HUES64 (cell line): ENCODE measurements at regions not wholly inside any gene's neighbourhood (a gene's known extent, or its start where the extent isn't known, plus 50 kb on each side); places are given as distances from the start of the nearest gene placed in this dataset.
"Not testable (repeated sequence)": the region's sequence is repeated elsewhere in the genome, so short reads cannot be mapped to it uniquely, and the experiment has no call there.

Experiments used
- H3K27ac ChIP-seq: 2 replicates; pipeline ENCODE4 v1.7.0; 2013; ENCODE audit warnings: low read depth, low read length, inconsistent platforms
- H3K27me3 ChIP-seq: 2 replicates; pipeline ENCODE4 v1.6.1; 2013; ENCODE audit warnings: mild to moderate bottlenecking, low read length; ENCODE audit not compliant: insufficient read depth
- H3K36me3 ChIP-seq: 2 replicates; pipeline ENCODE4 v1.6.1; 2013; ENCODE audit warnings: mild to moderate bottlenecking, low read length; ENCODE audit not compliant: insufficient read depth
- H3K4me1 ChIP-seq: 2 replicates; pipeline ENCODE4 v1.6.1; 2013; ENCODE audit warnings: mild to moderate bottlenecking, low read length, moderate library complexity; ENCODE audit not compliant: insufficient read depth
- H3K4me3 ChIP-seq: 2 replicates; pipeline ENCODE4 v1.5.1; 2013; ENCODE audit warnings: mild to moderate bottlenecking, low read length, moderate library complexity
- H3K9ac ChIP-seq: 2 replicates; pipeline ENCODE4 v1.6.1; 2013; ENCODE audit warnings: mild to moderate bottlenecking, low read depth, low read length
- H3K9me3 ChIP-seq: 2 replicates; pipeline ENCODE4 v1.6.1; 2013; ENCODE audit warnings: low read depth, low read length; ENCODE audit not compliant: insufficient read depth
- WGBS: fragments of 150-250, 120-280 bp; methylation state at CpG from one replicate; pipeline ENCODE4 v1.1.7; 2013; ENCODE audit warnings: missing lambda C conversion rate; 5-methylcytosine and 5-hydroxymethylcytosine counted together

- no peak overlapping the region for H3K27ac ChIP-seq
- H3K9me3 ChIP-seq = no peaks in the 10 kb centered on the region
- H3K4me3 ChIP-seq = no peak overlapping the region
- peaks cover 4% of the 10 kb centered on the region; the same call in 1 of the 2 replicates for H3K36me3 ChIP-seq
- H3K9ac ChIP-seq = no peak overlapping the region
- no peaks in the 10 kb centered on the region for H3K27me3 ChIP-seq
- WGBS = 96% methylated on average over 3 of the region's 3 CpGs
- H3K4me1 ChIP-seq = no peaks in the 10 kb centered on the region
Observed at GRCh38 chr7:65317372-65317771, 56.3 kb upstream of the ZNF92 start.

GRCh38 chr7:65310761-65311160, 62.9 kb upstream of the ZNF92 start:
- H3K27me3 ChIP-seq = no peaks in the 10 kb centered on the region
- H3K4me3 ChIP-seq = no peak overlapping the region
- no peak overlapping the region for H3K9ac ChIP-seq
- peaks cover 10% of the 10 kb centered on the region; the same call in 1 of the 2 replicates for H3K36me3 ChIP-seq
- H3K27ac ChIP-seq = no peak overlapping the region
- H3K4me1 ChIP-seq = no peaks in the 10 kb centered on the region
- WGBS = 93% methylated on average over 6 of the region's 6 CpGs
- no peaks in the 10 kb centered on the region for H3K9me3 ChIP-seq

- Histone ChIP-seq H3K4me3 (no peak overlapping the region), H3K9ac (no peak overlapping the region), H3K27me3 (no peaks in the 10 kb centered on the region), H3K27ac (no peak overlapping the region), H3K36me3 (peaks cover 6% of the 10 kb centered on the region; the same call in 1 of the 2 replicates), H3K4me1 (peaks cover 3% of the 10 kb centered on the region; the same call in 1 of the 2 replicates), H3K9me3 (no peaks in the 10 kb centered on the region)
- 93% methylated on average over 2 of the region's 2 CpGs for WGBS
Observed at GRCh38 chr7:65308300-65308678, 65.4 kb upstream of the ZNF92 start.

GRCh38 chr7:65307651-65308299, 65.9 kb upstream of the ZNF92 start:
- peaks cover 6% of the 10 kb centered on the region; the same call in 1 of the 2 replicates for H3K36me3 ChIP-seq
- WGBS = 56% methylated on average over 8 of the region's 8 CpGs
- no peak overlapping the region for H3K9ac ChIP-seq

GRCh38 chr7:65304175-65304574, 69.5 kb upstream of the ZNF92 start:
- no CpG with 5 or more reads among the region's 1 CpG for WGBS
- Histone ChIP-seq H3K9ac (no peak overlapping the region), H3K27ac (no peak overlapping the region), H3K9me3 (no peaks in the 10 kb centered on the region), H3K27me3 (no peaks in the 10 kb centered on the region), H3K4me3 (no peak overlapping the region), H3K4me1 (peaks cover 3% of the 10 kb centered on the region; the same call in 1 of the 2 replicates), H3K36me3 (0 out of 2 replicates have a peak, but pooled peaks cover under 1% of the 10 kb centered on the region)

More at GRCh38 chr7:65307651-65308299, 65.9 kb upstream of the ZNF92 start:
- H3K27ac ChIP-seq = no peak overlapping the region
- no peak overlapping the region for H3K4me3 ChIP-seq
- peaks cover 3% of the 10 kb centered on the region; the same call in 1 of the 2 replicates for H3K4me1 ChIP-seq
- no peaks in the 10 kb centered on the region for H3K27me3 ChIP-seq
- H3K9me3 ChIP-seq = no peaks in the 10 kb centered on the region

GRCh38 chr7:65302883-65303282, 70.8 kb upstream of the ZNF92 start:
- Histone ChIP-seq H3K27me3 (no peaks in the 10 kb centered on the region), H3K9ac (no peak overlapping the region), H3K4me1 (peaks cover 3% of the 10 kb centered on the region; the same call in 1 of the 2 replicates), H3K4me3 (no peak overlapping the region), H3K36me3 (no peaks in the 10 kb centered on the region), H3K9me3 (no peaks in the 10 kb centered on the region), H3K27ac (no peak overlapping the region)
- WGBS = 100% methylated on average over 1 of the region's 1 CpG

GRCh38 chr7:65301007-65301406, 72.6 kb upstream of the ZNF92 start:
- WGBS = 0% methylated on average over 1 of the region's 2 CpGs
- peaks cover 3% of the 10 kb centered on the region; the same call in 1 of the 2 replicates for H3K4me1 ChIP-seq
- no peaks in the 10 kb centered on the region for H3K9me3 ChIP-seq
- no peak overlapping the region for H3K9ac ChIP-seq
- no peaks in the 10 kb centered on the region for H3K27me3 ChIP-seq
- H3K36me3 ChIP-seq = no peaks in the 10 kb centered on the region
- no peak overlapping the region for H3K4me3 ChIP-seq
- H3K27ac ChIP-seq = no peak overlapping the region

- no peaks in the 10 kb centered on the region for H3K4me1 ChIP-seq
- 95% methylated on average over 2 of the region's 2 CpGs for WGBS
- H3K9ac ChIP-seq = no peak overlapping the region
- no peak overlapping the region for H3K4me3 ChIP-seq
- H3K27me3 ChIP-seq = no peaks in the 10 kb centered on the region
- no peak overlapping the region for H3K27ac ChIP-seq
- no peaks in the 10 kb centered on the region for H3K9me3 ChIP-seq
- no peaks in the 10 kb centered on the region for H3K36me3 ChIP-seq
Observed at GRCh38 chr7:65295409-65295808, 78.2 kb upstream of the ZNF92 start.

GRCh38 chr7:65290340-65290739, 83.3 kb upstream of the ZNF92 start:
- not testable (repeated sequence) for H3K36me3 ChIP-seq

GRCh38 chr7:65287023-65287422, 86.6 kb upstream of the ZNF92 start:
- WGBS = 91% methylated on average over 4 of the region's 4 CpGs
- H3K9ac ChIP-seq = no peak overlapping the region
- H3K4me3 ChIP-seq = no peak overlapping the region
- H3K9me3 ChIP-seq = no peaks in the 10 kb centered on the region
- H3K36me3 ChIP-seq = no peaks in the 10 kb centered on the region
- H3K27me3 ChIP-seq = no peaks in the 10 kb centered on the region
- no peaks in the 10 kb centered on the region for H3K4me1 ChIP-seq
- no peak overlapping the region for H3K27ac ChIP-seq

More at GRCh38 chr7:65290340-65290739, 83.3 kb upstream of the ZNF92 start:
- H3K4me1 ChIP-seq, H3K4me3 ChIP-seq, H3K27ac ChIP-seq, H3K27me3 ChIP-seq, H3K9me3 ChIP-seq, H3K9ac ChIP-seq: not testable (repeated sequence)
- 97% methylated on average over 8 of the region's 9 CpGs for WGBS

GRCh38 chr7:65285906-65286864, 87.5 kb upstream of the ZNF92 start:
- no peaks in the 10 kb centered on the region for H3K4me1 ChIP-seq
- no peaks in the 10 kb centered on the region for H3K36me3 ChIP-seq
- H3K27me3 ChIP-seq = no peaks in the 10 kb centered on the region
- no peak overlapping the region for H3K4me3 ChIP-seq
- H3K27ac ChIP-seq = no peak overlapping the region
- H3K9me3 ChIP-seq = no peaks in the 10 kb centered on the region
- no peak overlapping the region for H3K9ac ChIP-seq
- 75% methylated on average over 2 of the region's 3 CpGs for WGBS
